ENCODE measurements at regions not wholly inside any gene's neighbourhood (a gene's known extent, or its start where the extent isn't known, plus 50 kb on each side); places are given as distances from the start of the nearest gene placed in this dataset.

- no peak for TF ChIP-seq CTCF (conservative IDR thresholded peaks at IDR 0.05)
- TF ChIP-seq EZH2 (IDR thresholded peaks at IDR 0.05; ENCODE audit: low read depth): no peak
Measured at GRCh38 chr13:106678646-106679418, 110.9 kb upstream of the ARGLU1 start.
